BLaER1 (cell line): ENCODE measurements at regions not wholly inside any gene's neighbourhood (a gene's known extent, or its start where the extent isn't known, plus 50 kb on each side); places are given as distances from the start of the nearest gene placed in this dataset.

ENCODE experiments used
- H3K27ac ChIP-seq: shearing (Covaris generic); formaldehyde crosslinking; 2 replicates; pipeline ENCODE4 v1.8.1; 2022
- H3K27me3 ChIP-seq: shearing (Covaris generic); formaldehyde crosslinking; 2 replicates; pipeline ENCODE4 v1.8.1; 2022
- H3K36me3 ChIP-seq: shearing (Covaris generic); formaldehyde crosslinking; 2 replicates; pipeline ENCODE4 v1.8.1; 2022
- H3K4me1 ChIP-seq: shearing (Covaris generic); formaldehyde crosslinking; 2 replicates; pipeline ENCODE4 v1.8.1; 2022
- H3K4me2 ChIP-seq: shearing (Covaris generic); formaldehyde crosslinking; 2 replicates; pipeline ENCODE4 v1.8.1; 2022
- H3K4me3 ChIP-seq: shearing (Covaris generic); formaldehyde crosslinking; 2 replicates; pipeline ENCODE4 v1.8.1; 2022
- H3K9ac ChIP-seq: shearing (Covaris generic); formaldehyde crosslinking; 2 replicates; pipeline ENCODE4 v1.8.1; 2022
- H3K9me3 ChIP-seq: shearing (Covaris generic); formaldehyde crosslinking; 2 replicates; pipeline ENCODE4 v1.8.1; 2022
- H4K20me1 ChIP-seq: shearing (Covaris generic); formaldehyde crosslinking; 2 replicates; pipeline ENCODE4 v1.8.1; 2022
- Cebpa-rat ChIP-seq: shearing (Covaris generic); IDR thresholded peaks from 2 replicates; pipeline ENCODE4 v1.8.1; 2022

DNA sequence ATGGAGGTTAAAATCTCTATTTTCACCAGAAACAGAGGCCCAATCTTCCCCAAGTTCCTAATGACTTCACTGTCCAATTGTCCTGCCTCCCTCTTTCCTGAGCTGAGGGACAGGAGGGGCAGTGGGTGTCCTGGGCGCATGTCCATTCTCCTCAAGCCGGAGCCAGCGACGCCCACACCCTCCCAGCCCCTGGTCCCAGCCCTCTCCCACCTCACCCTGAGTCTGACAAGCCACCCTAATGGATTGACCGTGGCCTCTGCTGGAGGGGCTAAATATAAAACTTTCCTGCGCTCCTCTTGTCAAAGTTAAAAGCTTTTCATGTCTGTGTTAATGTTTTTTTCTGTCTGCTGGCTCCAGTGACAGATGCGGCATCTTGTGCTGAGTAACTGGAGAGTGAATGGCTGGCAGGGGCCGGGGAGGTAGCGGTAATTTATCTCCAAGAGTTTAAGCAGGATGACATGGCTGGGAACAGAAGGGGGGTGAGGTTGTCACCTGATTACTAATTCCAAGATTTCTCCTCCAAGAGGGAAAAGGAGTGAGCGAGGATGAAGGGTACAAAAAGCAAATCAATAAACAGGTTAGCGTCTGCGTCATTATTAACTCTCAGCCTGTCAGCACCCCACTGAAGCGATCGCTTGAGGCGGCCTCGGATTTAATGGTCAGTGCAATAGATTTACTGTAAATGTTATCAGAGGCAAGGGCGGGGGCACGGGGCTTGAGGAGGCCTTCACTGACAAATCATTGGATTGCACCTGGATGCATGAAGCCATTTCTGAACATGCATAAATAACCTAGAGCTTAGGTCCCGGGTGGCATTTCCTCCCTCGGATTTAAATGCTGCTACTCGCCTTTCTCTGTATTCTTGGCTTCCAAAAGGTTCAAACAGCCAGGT lies 118.1 kb upstream of the MAFB start:
- H3K27me3 ChIP-seq, result no peaks in the 10 kb centered on the region
- no peak overlapping the region for H3K9ac ChIP-seq
- H4K20me1 ChIP-seq, result no peaks in the 10 kb centered on the region
- no peak overlapping the region for H3K4me2 ChIP-seq
- H3K9me3 ChIP-seq, result no peaks in the 10 kb centered on the region
- TF ChIP-seq Cebpa-rat, result no peak
- no peaks in the 10 kb centered on the region for H3K36me3 ChIP-seq
- no peaks in the 10 kb centered on the region for H3K4me1 ChIP-seq
- no peak overlapping the region for H3K27ac ChIP-seq
- no peak overlapping the region for H3K4me3 ChIP-seq

DNA sequence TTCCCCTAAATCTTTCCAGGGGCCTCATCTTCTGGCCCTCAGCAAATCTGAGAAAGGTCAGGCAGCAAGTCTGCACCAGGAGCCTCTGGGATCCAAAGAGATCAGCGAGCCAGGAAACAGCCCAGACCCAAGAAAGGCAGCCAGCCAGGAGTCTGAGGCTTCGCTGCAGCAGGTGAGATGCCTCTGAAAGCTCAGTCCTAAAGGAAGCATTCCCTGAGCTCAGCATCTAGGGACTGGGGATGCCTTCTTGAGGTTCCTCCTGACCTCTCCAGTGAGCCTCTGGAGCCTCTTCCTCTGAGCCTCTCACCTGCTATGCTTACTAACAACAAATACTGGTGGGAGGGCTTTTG lies 118.8 kb upstream of the MAFB start:
- Histone ChIP-seq H3K36me3 (no peaks in the 10 kb centered on the region), H3K27ac (no peak overlapping the region), H3K4me1 (no peaks in the 10 kb centered on the region), H3K9ac (no peak overlapping the region), H3K4me3 (no peak overlapping the region), H3K4me2 (no peak overlapping the region), H3K27me3 (no peaks in the 10 kb centered on the region), H3K9me3 (no peaks in the 10 kb centered on the region), H4K20me1 (no peaks in the 10 kb centered on the region)
- TF ChIP-seq Cebpa-rat, result no peak

DNA sequence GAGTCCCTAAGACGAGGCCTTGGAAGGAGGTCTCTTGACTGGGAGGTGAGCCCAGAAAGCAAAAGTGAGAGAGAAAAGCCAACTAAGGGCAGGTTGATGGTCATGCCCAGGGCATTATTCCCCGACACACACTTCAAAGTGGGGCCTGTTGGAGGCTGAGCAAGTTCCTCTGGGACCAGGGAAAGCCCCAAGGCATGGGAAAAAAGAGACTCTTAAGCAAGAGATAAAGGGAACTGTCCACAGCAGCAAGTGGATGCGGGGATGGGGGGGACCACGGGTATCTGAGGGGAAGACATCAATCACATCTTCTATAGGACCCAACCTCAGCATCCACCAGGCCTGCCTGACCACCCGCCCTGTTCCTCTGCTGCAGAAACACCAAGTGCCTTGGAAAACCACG lies 119.9 kb upstream of the MAFB start:
- no peaks in the 10 kb centered on the region for H3K9me3 ChIP-seq
- H4K20me1 ChIP-seq, result no peaks in the 10 kb centered on the region
- no peak overlapping the region for H3K4me3 ChIP-seq
- H3K27ac ChIP-seq, result no peak overlapping the region
- H3K4me1 ChIP-seq, result no peaks in the 10 kb centered on the region
- no peaks in the 10 kb centered on the region for H3K27me3 ChIP-seq
- no peak for TF ChIP-seq Cebpa-rat
- no peaks in the 10 kb centered on the region for H3K36me3 ChIP-seq
- H3K4me2 ChIP-seq, result no peak overlapping the region
- no peak overlapping the region for H3K9ac ChIP-seq

DNA sequence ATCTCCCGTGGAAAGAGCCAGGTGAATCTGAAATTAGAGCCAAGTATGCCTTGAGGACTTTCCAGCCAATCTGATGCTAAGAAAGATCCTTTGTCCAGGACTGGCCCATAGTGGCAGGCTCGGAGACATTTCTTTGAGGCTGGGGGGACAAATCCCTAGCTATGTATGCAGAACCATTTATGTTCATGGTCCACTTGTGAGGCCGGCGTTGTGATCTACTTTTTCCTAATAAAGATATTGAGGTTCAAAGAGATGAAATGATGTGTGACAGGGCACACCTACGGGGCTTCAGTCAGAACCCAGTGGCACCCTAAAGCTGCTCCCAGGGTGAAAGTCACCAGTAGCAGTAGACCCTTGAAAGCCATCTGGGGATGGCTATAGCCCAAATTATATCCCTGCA lies 120.3 kb upstream of the MAFB start:
- Histone ChIP-seq H3K36me3 (no peaks in the 10 kb centered on the region), H3K9me3 (no peaks in the 10 kb centered on the region), H3K27me3 (no peaks in the 10 kb centered on the region), H3K27ac (no peak overlapping the region), H3K4me2 (no peak overlapping the region), H4K20me1 (no peaks in the 10 kb centered on the region), H3K4me1 (peaks cover under 1% of the 10 kb centered on the region; the same call in 1 of the 2 replicates), H3K9ac (no peak overlapping the region), H3K4me3 (no peak overlapping the region)
- TF ChIP-seq Cebpa-rat, result no peak

DNA sequence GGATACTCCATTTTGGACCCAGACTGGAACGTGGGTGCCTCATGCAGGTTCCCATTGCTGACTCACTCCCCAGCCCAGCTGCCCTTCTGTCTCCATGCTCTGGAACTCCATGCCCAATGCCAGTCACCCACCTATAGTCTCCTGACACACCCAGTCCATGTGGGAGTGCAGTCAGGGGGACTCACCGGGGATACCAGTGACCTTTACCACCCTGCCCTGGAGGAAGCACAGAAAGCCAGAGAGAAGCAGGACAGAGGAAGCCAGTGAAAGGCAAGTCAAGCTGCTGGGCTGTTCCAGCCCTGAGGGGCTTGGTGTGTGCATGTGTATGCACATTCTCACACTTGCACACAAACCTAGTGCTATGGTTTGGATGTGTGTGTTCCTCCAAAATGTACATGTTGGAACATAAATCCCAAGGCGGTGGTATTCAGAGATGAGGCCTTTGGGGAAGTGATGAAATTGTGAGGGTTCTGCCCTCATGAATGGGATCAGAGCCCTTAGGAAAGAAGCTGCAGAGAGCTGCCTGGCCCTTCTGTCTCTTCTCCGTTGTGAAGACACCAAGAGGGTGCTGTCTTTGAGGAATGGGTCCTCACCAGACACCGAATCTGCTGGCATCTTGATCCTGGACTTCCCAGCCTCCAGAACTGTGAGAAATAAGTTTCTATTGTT lies 121.4 kb upstream of the MAFB start:
- no peak overlapping the region for H3K9ac ChIP-seq
- no peaks in the 10 kb centered on the region for H3K9me3 ChIP-seq
- no peak overlapping the region for H3K4me3 ChIP-seq

DNA sequence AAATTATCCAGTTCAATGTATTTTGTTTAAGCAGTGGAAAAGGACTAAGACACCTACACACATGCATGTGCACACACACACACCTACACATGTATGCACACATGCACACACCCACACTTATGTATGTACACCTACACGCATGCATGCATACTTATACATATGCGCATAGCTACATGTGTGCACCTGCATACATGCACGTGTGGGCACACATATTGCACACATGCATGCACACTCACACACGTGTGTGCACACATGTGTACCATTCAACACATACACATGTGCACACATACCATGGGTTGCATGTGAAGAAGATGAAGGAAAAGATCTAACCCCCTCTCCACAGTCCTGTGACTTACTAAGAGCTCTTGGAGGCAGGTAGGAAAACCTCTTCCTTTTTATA lies 122.0 kb upstream of the MAFB start:
- H3K4me3 ChIP-seq, result no peak overlapping the region
- peaks cover 8% of the 10 kb centered on the region for H3K4me1 ChIP-seq
- no peak overlapping the region for H3K9ac ChIP-seq
- H4K20me1 ChIP-seq, result no peaks in the 10 kb centered on the region
- H3K4me2 ChIP-seq, result no peak overlapping the region
- TF ChIP-seq Cebpa-rat, result no peak
- no peaks in the 10 kb centered on the region for H3K27me3 ChIP-seq
- no peaks in the 10 kb centered on the region for H3K9me3 ChIP-seq
- no peak overlapping the region for H3K27ac ChIP-seq
- no peaks in the 10 kb centered on the region for H3K36me3 ChIP-seq

More for the DNA sequence above, 121.4 kb upstream of the MAFB start:
- H3K36me3 ChIP-seq, result no peaks in the 10 kb centered on the region
- H3K4me2 ChIP-seq, result no peak overlapping the region
- peaks cover 8% of the 10 kb centered on the region for H3K4me1 ChIP-seq
- H3K27me3 ChIP-seq, result no peaks in the 10 kb centered on the region
- TF ChIP-seq Cebpa-rat, result no peak
- H4K20me1 ChIP-seq, result no peaks in the 10 kb centered on the region
- no peak overlapping the region for H3K27ac ChIP-seq

DNA sequence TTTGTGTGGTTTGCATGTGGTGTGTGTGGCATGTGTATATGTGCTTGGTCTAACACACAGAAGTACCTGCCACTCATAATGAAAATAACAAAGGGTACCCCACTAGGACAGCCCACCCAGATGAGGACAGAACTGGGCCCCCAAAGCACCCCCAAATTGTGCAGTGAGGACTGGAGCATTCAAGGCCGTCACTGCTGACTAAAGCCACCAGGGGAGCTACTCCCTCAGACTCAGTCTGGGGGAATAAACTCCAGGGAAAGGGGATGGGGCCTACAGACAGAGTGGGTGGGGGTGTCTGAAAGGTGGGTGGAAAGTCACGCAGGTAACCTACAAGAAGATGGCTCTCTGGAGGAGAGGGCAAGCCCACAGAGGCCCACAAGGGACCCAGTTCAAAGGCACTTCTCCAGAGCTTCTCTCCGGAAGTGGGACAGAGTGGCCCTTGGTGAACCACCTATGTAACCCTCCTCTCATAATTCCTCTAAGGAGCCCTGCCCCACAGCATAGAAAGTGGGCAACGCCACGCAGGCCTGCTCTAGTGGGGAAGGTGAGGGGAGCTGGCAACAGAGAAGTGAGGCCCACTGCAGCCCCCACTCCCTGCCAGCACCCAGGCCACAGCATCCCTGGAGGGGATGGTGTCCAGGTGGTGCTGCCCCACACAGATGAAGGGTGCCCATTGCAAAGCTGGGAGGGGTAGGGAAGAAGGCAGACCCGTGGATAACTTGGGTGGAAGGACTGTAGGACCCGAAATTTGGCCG lies 122.8 kb upstream of the MAFB start:
- H3K27me3 ChIP-seq, result no peaks in the 10 kb centered on the region
- H3K4me3 ChIP-seq, result no peak overlapping the region
- H3K4me1 ChIP-seq, result peaks cover 8% of the 10 kb centered on the region
- no peak for TF ChIP-seq Cebpa-rat
- no peaks in the 10 kb centered on the region for H3K9me3 ChIP-seq
- H3K9ac ChIP-seq, result no peak overlapping the region
- H3K4me2 ChIP-seq, result no peak overlapping the region
- H3K27ac ChIP-seq, result no peak overlapping the region
- H3K36me3 ChIP-seq, result no peaks in the 10 kb centered on the region
- H4K20me1 ChIP-seq, result no peaks in the 10 kb centered on the region

DNA sequence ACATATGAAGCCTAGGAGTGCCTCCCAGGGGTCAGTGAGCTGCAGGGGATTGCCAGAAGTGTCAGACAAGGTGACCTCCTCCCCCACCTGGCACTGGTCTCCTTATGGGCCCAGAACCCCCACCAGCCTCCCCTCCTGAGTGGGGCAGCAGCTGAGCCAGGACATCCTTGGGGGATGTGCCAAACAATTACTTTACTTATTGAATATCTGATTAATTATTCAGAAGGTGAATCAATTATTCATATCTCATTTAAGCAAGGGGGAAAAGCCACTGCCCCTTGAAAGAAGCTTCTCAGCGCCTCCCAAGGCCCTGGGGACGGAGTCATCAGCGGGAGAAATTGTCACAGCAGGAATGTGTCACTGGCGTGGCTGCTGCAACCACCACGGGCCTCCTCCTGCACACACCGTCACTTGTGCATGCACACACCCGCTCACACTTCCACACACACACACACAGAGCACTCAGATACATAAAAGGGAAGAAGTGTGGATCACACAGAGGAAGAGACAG lies 123.4 kb upstream of the MAFB start:
- Histone ChIP-seq H3K27me3 (no peaks in the 10 kb centered on the region), H3K27ac (no peak overlapping the region), H3K4me3 (no peak overlapping the region), H3K4me1 (peaks cover 8% of the 10 kb centered on the region), H3K4me2 (no peak overlapping the region), H3K9ac (no peak overlapping the region), H3K36me3 (no peaks in the 10 kb centered on the region), H4K20me1 (no peaks in the 10 kb centered on the region), H3K9me3 (no peaks in the 10 kb centered on the region)
- TF ChIP-seq Cebpa-rat, result no peak

DNA sequence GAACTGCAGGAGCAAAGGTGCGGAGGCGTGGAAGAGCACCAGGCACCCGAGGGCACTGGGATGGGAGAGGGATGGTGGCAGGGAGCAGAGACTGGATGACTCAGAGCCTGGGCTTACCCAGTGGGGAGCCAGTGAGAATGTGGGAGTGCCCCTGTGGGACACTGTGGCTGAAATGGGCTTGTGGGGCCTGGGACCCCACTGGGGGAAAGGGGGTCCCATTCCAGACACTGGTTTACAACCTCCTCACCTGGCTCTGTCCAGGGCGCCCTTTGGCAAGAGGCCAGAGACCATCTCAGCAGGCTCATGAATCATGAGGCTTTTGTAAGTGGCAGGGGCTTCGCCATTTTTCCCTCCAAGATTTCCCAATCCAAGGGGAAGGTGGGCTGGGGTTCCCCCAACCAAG lies 124.0 kb upstream of the MAFB start:
- no peaks in the 10 kb centered on the region for H3K27me3 ChIP-seq

More for the DNA sequence above, 124.0 kb upstream of the MAFB start:
- Histone ChIP-seq H3K27ac (no peak overlapping the region), H3K4me2 (no peak overlapping the region), H3K4me1 (peaks cover 8% of the 10 kb centered on the region), H3K4me3 (no peak overlapping the region), H3K36me3 (no peaks in the 10 kb centered on the region), H3K9ac (no peak overlapping the region), H3K9me3 (no peaks in the 10 kb centered on the region), H4K20me1 (no peaks in the 10 kb centered on the region)
- no peak for TF ChIP-seq Cebpa-rat
